SHP77 (cell line): ENCODE measurements at regions not wholly inside any gene's neighbourhood (a gene's known extent, or its start where the extent isn't known, plus 50 kb on each side); places are given as distances from the start of the nearest gene placed in this dataset.

Source experiments
- DNase-seq, 2 experiments: peaks; one replicate each; lab custom pipeline; 2025; lab: John Stamatoyannopoulos, UW

GRCh38 chr6:15734118-15734897, 71.5 kb upstream of the DTNBP1 start:
- no peak for DNase-seq

- DNase-seq = no peak
Measured at GRCh38 chr6:15730922-15731321, 68.1 kb upstream of the DTNBP1 start.

GRCh38 chr6:15730442-15730841, 67.6 kb upstream of the DTNBP1 start:
- DNase-seq = no peak

GRCh38 chr6:15722731-15723130, 59.9 kb upstream of the DTNBP1 start:
- no peak for DNase-seq

- DNase-seq = no peak
Measured at GRCh38 chr6:15716889-15717288, 54.1 kb upstream of the DTNBP1 start.

GRCh38 chr6:15715851-15716250, 53.0 kb upstream of the DTNBP1 start:
- no peak for DNase-seq

GRCh38 chr6:15715060-15715459, 52.2 kb upstream of the DTNBP1 start:
- DNase-seq = no peak

GRCh38 chr6:15714658-15715057, 51.8 kb upstream of the DTNBP1 start:
- no peak for DNase-seq

GRCh38 chr6:15713325-15713724, 50.5 kb upstream of the DTNBP1 start:
- DNase-seq = no peak

- DNase-seq = no peak
Measured at GRCh38 chr6:15712797-15713196, 50.0 kb upstream of the DTNBP1 start.
